NCI-H187 (cell line): ENCODE measurements at regions not wholly inside any gene's neighbourhood (a gene's known extent, or its start where the extent isn't known, plus 50 kb on each side); places are given as distances from the start of the nearest gene placed in this dataset.
"Not testable (repeated sequence)": the region's sequence is repeated elsewhere in the genome, so short reads cannot be mapped to it uniquely, and the experiment has no call there.

Experiments
- DNase-seq, 2 experiments: peaks; one replicate each; lab custom pipeline; 2025; lab: John Stamatoyannopoulos, UW

GRCh38 chr2:238502088-238502810, 75.5 kb downstream of the ASB1 start:
- no peak for DNase-seq

GRCh38 chr2:238502956-238503791, 76.4 kb downstream of the ASB1 start:
- DNase-seq: no peak

GRCh38 chr2:238504181-238504931, 77.6 kb downstream of the ASB1 start:
- no peak for DNase-seq

- no peak for DNase-seq
These were observed 78.6 kb downstream of the ASB1 start for GRCh38 chr2:238505119-238505891.

- DNase-seq: no peak
These were observed 79.2 kb downstream of the ASB1 start for GRCh38 chr2:238505892-238506280.

GRCh38 chr2:238506371-238507068, 79.8 kb downstream of the ASB1 start:
- DNase-seq: no peak

GRCh38 chr2:238507836-238508235, 81.1 kb downstream of the ASB1 start:
- no peak for DNase-seq

GRCh38 chr2:238509151-238509835, 82.6 kb downstream of the ASB1 start:
- DNase-seq: no peak

GRCh38 chr2:238509903-238510302, 83.2 kb downstream of the ASB1 start:
- DNase-seq: no peak

- DNase-seq: no peak
These were observed 84.3 kb downstream of the ASB1 start for GRCh38 chr2:238510911-238511613.

- DNase-seq: no peak
These were observed 84.9 kb downstream of the ASB1 start for GRCh38 chr2:238511614-238511950.

GRCh38 chr2:238512247-238512867, 85.6 kb downstream of the ASB1 start:
- DNase-seq: no peak

- no peak for DNase-seq
These were observed 86.6 kb downstream of the ASB1 start for GRCh38 chr2:238513346-238513745.

- DNase-seq: not testable (repeated sequence)
These were observed 87.3 kb downstream of the ASB1 start for GRCh38 chr2:238514024-238514423.

GRCh38 chr2:238515377-238515776, 88.7 kb downstream of the ASB1 start:
- no peak for DNase-seq

- DNase-seq: no peak
These were observed 90.5 kb downstream of the ASB1 start for GRCh38 chr2:238517209-238517608.

- no peak for DNase-seq
These were observed 91.6 kb downstream of the ASB1 start for GRCh38 chr2:238518172-238518820.

GRCh38 chr2:238518821-238519186, 92.1 kb downstream of the ASB1 start:
- no peak for DNase-seq

- no peak for DNase-seq
These were observed 93.7 kb downstream of the ASB1 start for GRCh38 chr2:238520359-238520886.
